GM12878 (cell line): ENCODE measurements at regions not wholly inside any gene's neighbourhood (a gene's known extent, or its start where the extent isn't known, plus 50 kb on each side); places are given as distances from the start of the nearest gene placed in this dataset.

ENCODE experiments used
- CHD4 ChIP-seq: fragments of 200-600 bp; sonication (generic); IDR thresholded peaks from 2 replicates; pipeline ENCODE4 v1.6.1; 2016; ENCODE audit warnings: mild to moderate bottlenecking
- CREM ChIP-seq: IDR thresholded peaks from 2 replicates; pipeline ENCODE4 v1.6.1; 2014; ENCODE audit warnings: antibody characterized with exemption, low read depth
- EZH2 ChIP-seq: IDR thresholded peaks from 2 replicates; pipeline ENCODE4 v1.6.1; 2012; ENCODE audit warnings: low read depth, mild to moderate bottlenecking, control low read depth, inconsistent platforms, low read length, borderline replicate concordance; ENCODE audit not compliant: control insufficient read depth
- JUND ChIP-seq: IDR thresholded peaks from 2 replicates; pipeline ENCODE4 v1.6.1; 2012; ENCODE audit warnings: low read depth, mild to moderate bottlenecking, low read length, improper control_type of control experiment, moderate library complexity
- NFYB ChIP-seq: IDR thresholded peaks from 2 replicates; pipeline ENCODE4 v1.6.1; 2011; ENCODE audit warnings: low read depth, mild to moderate bottlenecking, low read length, improper control_type of control experiment, moderate library complexity; ENCODE audit not compliant: insufficient read depth
- PML ChIP-seq: IDR thresholded peaks from 2 replicates; pipeline ENCODE4 v1.6.1; 2012; ENCODE audit warnings: low read length, inconsistent platforms
- POLR2AphosphoS5 ChIP-seq: IDR thresholded peaks from 2 replicates; pipeline ENCODE4 v1.6.1; 2011; ENCODE audit warnings: mild to moderate bottlenecking, low read length, inconsistent platforms
- YY1 ChIP-seq: IDR thresholded peaks from 2 replicates; pipeline ENCODE4 v1.6.1; 2011; ENCODE audit warnings: low read depth, mild to moderate bottlenecking, low read length
- TF ChIP-seq, protein P1 (sequence below), 3 experiments: IDR thresholded peaks in 2 of 3; conservative IDR thresholded peaks in 1 of 3; 2 replicates each; pipeline ENCODE4 v1.5.1; 2011; ENCODE audit warnings: low read depth in 3 of 3, low read length in 3 of 3, mild to moderate bottlenecking in 3 of 3, control low read depth in 2 of 3, moderate library complexity in 2 of 3, inconsistent platforms in 1 of 3, mixed read lengths in 1 of 3; ENCODE audit not compliant: control insufficient read depth in 2 of 3, insufficient read depth in 1 of 3; ENCODE audit errors: extremely low read depth in 1 of 3
- TF ChIP-seq, protein P2 (sequence below): IDR thresholded peaks from 2 replicates; pipeline ENCODE4 v1.6.1; 2012; ENCODE audit warnings: low read depth, low read length, improper control_type of control experiment
- TF ChIP-seq, protein P3 (sequence below): IDR thresholded peaks from 2 replicates; pipeline ENCODE4 v1.6.1; 2011; ENCODE audit warnings: low read depth, mild to moderate bottlenecking, low read length, moderate library complexity, borderline replicate concordance; ENCODE audit errors: extremely low read depth
- TF ChIP-seq, protein P4 (sequence below): IDR thresholded peaks from 2 replicates; pipeline ENCODE4 v1.6.1; 2012; ENCODE audit warnings: low read depth, low read length, improper control_type of control experiment

DNA sequence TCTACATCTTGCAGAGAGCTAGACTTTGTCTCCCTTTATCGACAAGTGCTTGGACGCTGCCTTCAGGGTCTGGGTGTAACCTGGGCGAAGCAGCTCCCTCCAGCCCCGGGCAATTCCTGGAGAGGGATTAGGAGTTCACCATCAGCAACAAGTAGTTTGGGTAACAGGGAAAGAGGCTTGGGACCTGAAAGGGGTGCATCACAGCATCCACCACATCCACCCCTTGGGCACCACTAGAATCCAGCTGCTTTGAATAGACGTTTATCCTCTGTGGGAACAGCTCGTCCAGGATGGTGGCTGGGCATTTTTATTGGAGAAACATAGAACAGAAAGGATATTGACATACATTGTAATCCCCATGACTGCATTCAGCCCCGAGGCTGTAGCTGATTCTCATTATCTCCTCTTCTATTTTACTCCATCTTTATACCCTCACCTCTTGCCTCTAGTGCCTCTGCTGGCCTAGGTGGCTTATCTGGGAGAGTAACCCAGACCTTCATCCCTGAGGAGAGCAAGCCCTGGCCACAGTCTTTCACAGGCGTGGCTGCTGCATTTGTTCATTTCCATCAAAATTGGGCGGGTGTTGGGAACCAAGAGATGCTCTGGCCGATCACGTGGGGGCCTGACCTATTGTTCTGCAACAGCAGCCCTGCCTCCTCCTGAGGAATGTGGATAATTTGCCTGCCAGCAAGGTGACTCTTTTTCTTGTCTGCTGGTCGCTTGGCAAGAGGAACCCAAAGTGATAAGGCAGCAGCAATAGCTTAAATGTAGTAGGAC is 109.2 kb upstream of the RALGAPA2 start:
- TF ChIP-seq, protein P1, sequence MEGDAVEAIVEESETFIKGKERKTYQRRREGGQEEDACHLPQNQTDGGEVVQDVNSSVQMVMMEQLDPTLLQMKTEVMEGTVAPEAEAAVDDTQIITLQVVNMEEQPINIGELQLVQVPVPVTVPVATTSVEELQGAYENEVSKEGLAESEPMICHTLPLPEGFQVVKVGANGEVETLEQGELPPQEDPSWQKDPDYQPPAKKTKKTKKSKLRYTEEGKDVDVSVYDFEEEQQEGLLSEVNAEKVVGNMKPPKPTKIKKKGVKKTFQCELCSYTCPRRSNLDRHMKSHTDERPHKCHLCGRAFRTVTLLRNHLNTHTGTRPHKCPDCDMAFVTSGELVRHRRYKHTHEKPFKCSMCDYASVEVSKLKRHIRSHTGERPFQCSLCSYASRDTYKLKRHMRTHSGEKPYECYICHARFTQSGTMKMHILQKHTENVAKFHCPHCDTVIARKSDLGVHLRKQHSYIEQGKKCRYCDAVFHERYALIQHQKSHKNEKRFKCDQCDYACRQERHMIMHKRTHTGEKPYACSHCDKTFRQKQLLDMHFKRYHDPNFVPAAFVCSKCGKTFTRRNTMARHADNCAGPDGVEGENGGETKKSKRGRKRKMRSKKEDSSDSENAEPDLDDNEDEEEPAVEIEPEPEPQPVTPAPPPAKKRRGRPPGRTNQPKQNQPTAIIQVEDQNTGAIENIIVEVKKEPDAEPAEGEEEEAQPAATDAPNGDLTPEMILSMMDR (IDR thresholded peaks at IDR 0.05 in 2 of 3, conservative IDR thresholded peaks at IDR 0.05 in 1 of 3; ENCODE audit: control insufficient read depth in 2 of 3, extremely low read depth in 1 of 3, insufficient read depth in 1 of 3, low read depth in 3 of 3, low read length in 3 of 3): no peak
- no peak for TF ChIP-seq CREM
- TF ChIP-seq, protein P2, sequence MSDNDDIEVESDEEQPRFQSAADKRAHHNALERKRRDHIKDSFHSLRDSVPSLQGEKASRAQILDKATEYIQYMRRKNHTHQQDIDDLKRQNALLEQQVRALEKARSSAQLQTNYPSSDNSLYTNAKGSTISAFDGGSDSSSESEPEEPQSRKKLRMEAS: no peak
- TF ChIP-seq, protein P3, sequence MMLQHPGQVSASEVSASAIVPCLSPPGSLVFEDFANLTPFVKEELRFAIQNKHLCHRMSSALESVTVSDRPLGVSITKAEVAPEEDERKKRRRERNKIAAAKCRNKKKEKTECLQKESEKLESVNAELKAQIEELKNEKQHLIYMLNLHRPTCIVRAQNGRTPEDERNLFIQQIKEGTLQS: no peak
- no peak for TF ChIP-seq JUND
- no peak for TF ChIP-seq NFYB
- no peak for TF ChIP-seq CHD4
- TF ChIP-seq EZH2: no peak
- TF ChIP-seq POLR2AphosphoS5: no peak
- TF ChIP-seq, protein P4, sequence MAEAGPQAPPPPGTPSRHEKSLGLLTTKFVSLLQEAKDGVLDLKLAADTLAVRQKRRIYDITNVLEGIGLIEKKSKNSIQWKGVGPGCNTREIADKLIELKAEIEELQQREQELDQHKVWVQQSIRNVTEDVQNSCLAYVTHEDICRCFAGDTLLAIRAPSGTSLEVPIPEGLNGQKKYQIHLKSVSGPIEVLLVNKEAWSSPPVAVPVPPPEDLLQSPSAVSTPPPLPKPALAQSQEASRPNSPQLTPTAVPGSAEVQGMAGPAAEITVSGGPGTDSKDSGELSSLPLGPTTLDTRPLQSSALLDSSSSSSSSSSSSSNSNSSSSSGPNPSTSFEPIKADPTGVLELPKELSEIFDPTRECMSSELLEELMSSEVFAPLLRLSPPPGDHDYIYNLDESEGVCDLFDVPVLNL: no peak
- TF ChIP-seq YY1: no peak
- no peak for TF ChIP-seq PML
